ENCODE measurements at regions not wholly inside any gene's neighbourhood (a gene's known extent, or its start where the extent isn't known, plus 50 kb on each side); places are given as distances from the start of the nearest gene placed in this dataset.

- TF ChIP-seq CTCF (IDR thresholded peaks at IDR 0.05), result no peak
- TF ChIP-seq FOXK1 (CRISPR knock-in tag; IDR thresholded peaks at IDR 0.05), result no peak
- no peak for TF ChIP-seq USF2 (CRISPR knock-in tag; IDR thresholded peaks at IDR 0.05)
- no peak for TF ChIP-seq MAX (CRISPR knock-in tag; IDR thresholded peaks at IDR 0.05)
- TF ChIP-seq SP1 (CRISPR knock-in tag; conservative IDR thresholded peaks at IDR 0.05), result no peak
- TF ChIP-seq HMGXB4 (CRISPR knock-in tag; IDR thresholded peaks at IDR 0.05), result no peak
- TF ChIP-seq PREB (CRISPR knock-in tag; IDR thresholded peaks at IDR 0.05; ENCODE audit: borderline replicate concordance), result no peak
These were observed 121.6 kb downstream of the SIK1 start for GRCh38 chr21:43305336-43305665.

Measured in WTC11 (cell line).